ENCODE measurements at regions not wholly inside any gene's neighbourhood (a gene's known extent, or its start where the extent isn't known, plus 50 kb on each side); places are given as distances from the start of the nearest gene placed in this dataset.

GRCh38 chr11:120004723-120005122 lies 133.2 kb downstream of the TRIM29 start:
- ATAC-seq (no peak), DNase-seq (ENCODE audit: low spot score) (no peak), FAIRE-seq (no peak)
- Histone ChIP-seq H3K4me2 (ENCODE audit: low read depth, low read length) (no peak overlapping the region), H2AFZ (ENCODE audit: low read length) (no peak overlapping the region), H3K4me3 (replicated peaks in 1 of 3; ENCODE audit: insufficient read depth in 1 of 3, low read depth in 2 of 3, low read length in 3 of 3) (no peak overlapping the region), H3K27ac (ENCODE audit: extremely low read length, insufficient read depth, low read length) (no peak overlapping the region), H3K4me1 (ENCODE audit: insufficient read depth, low read length) (no peaks in the 10 kb centered on the region), H4K20me1 (ENCODE audit: insufficient read depth, low read length) (no peaks in the 10 kb centered on the region), H3K36me3 (replicated peaks in 1 of 2; ENCODE audit: control insufficient read depth in 1 of 2, insufficient read depth in 2 of 2, low read length in 2 of 2) (no peaks in the 10 kb centered on the region), H3K79me2 (ENCODE audit: insufficient read depth, low read length) (no peaks in the 10 kb centered on the region), H3K27me3 (ENCODE audit: control insufficient read depth in 1 of 2, insufficient read depth in 2 of 2, low read length in 2 of 2) (peaks cover 2 to 10% of the 10 kb centered on the region in 2 experiments; a peak in 3 of 5 replicates), H3K9me3 (ENCODE audit: low read length) (no peaks in the 10 kb centered on the region), H3K9ac (ENCODE audit: insufficient read depth, low read depth, low read length) (no peak overlapping the region)
- 46% methylated on average over 4 of the region's 4 CpGs for WGBS (ENCODE audit: low lambda C conversion rate)
- ChIA-PET CTCF (ENCODE audit: low intra/inter-chr PET ratio, low total read pairs) (no interaction called here), POLR2A (no interaction called here)
- in situ Hi-C loops (cut with HindIII; ENCODE audit: extremely low pct_ligation_motif_present, low pct_unique_long_range_greater_than_20kb) (no loop called here), intact Hi-C loops (cut with micrococcal nuclease; ENCODE audit: unreplicated experiment) (no loop called here)
- no TSS peak for BruUV-seq (replicated peaks)
- no peak for TF ChIP-seq POGZ (CRISPR knock-in tag; IDR thresholded peaks at IDR 0.05)

- H3K4me2 ChIP-seq (ENCODE audit: low read depth, low read length) = no peak overlapping the region
- H3K9me3 ChIP-seq (ENCODE audit: low read length) = no peaks in the 10 kb centered on the region
- WGBS (ENCODE audit: low lambda C conversion rate) = 13% methylated on average over 12 of the region's 14 CpGs
- H3K4me3 ChIP-seq (replicated peaks in 1 of 3; ENCODE audit: insufficient read depth in 1 of 3, low read depth in 2 of 3, low read length in 3 of 3) = no peak overlapping the region
- H3K27ac ChIP-seq (ENCODE audit: extremely low read length, insufficient read depth, low read length) = no peak overlapping the region
- no peak for TF ChIP-seq ZNF780A (CRISPR knock-in tag; IDR thresholded peaks at IDR 0.05)
- TF ChIP-seq MAFG (CRISPR knock-in tag; IDR thresholded peaks at IDR 0.05) = no peak
- TF ChIP-seq BATF2 (CRISPR knock-in tag; IDR thresholded peaks at IDR 0.05) = no peak
- TF ChIP-seq ARNT (IDR thresholded peaks at IDR 0.05) = no peak
- TF ChIP-seq TCF7L2 (IDR thresholded peaks at IDR 0.05; ENCODE audit: low read depth, low read length) = no peak
- TF ChIP-seq HOXA9 (CRISPR knock-in tag; IDR thresholded peaks at IDR 0.05; ENCODE audit: borderline replicate concordance) = no peak
- no peak for TF ChIP-seq FOXO4 (CRISPR knock-in tag; conservative IDR thresholded peaks at IDR 0.05)
- TF ChIP-seq ZNF839 (CRISPR knock-in tag; IDR thresholded peaks at IDR 0.05; ENCODE audit: borderline replicate concordance) = no peak
- no peak for TF ChIP-seq CSRNP2 (CRISPR knock-in tag; conservative IDR thresholded peaks at IDR 0.05; ENCODE audit: low read depth)
- TF ChIP-seq IRF1 (CRISPR knock-in tag; IDR thresholded peaks at IDR 0.05; ENCODE audit: low read depth) = no peak
- no peak for TF ChIP-seq ZNF597 (CRISPR knock-in tag; IDR thresholded peaks at IDR 0.05)
- no peaks in the 10 kb centered on the region for H3K79me2 ChIP-seq (ENCODE audit: insufficient read depth, low read length)
- DNase-seq (ENCODE audit: low spot score) (no peak), ATAC-seq (no peak), FAIRE-seq (no peak)
- H4K20me1 ChIP-seq (ENCODE audit: insufficient read depth, low read length) = no peaks in the 10 kb centered on the region
- no peaks in the 10 kb centered on the region for H3K36me3 ChIP-seq (replicated peaks in 1 of 2; ENCODE audit: control insufficient read depth in 1 of 2, insufficient read depth in 2 of 2, low read length in 2 of 2)
- H3K9ac ChIP-seq (ENCODE audit: insufficient read depth, low read depth, low read length) = no peak overlapping the region
- intact Hi-C loops (cut with micrococcal nuclease; ENCODE audit: unreplicated experiment) (no loop called here), in situ Hi-C loops (cut with HindIII; ENCODE audit: extremely low pct_ligation_motif_present, low pct_unique_long_range_greater_than_20kb) (no loop called here)
- H3K4me1 ChIP-seq (ENCODE audit: insufficient read depth, low read length) = no peaks in the 10 kb centered on the region
- BruUV-seq (replicated peaks) = no TSS peak
- no peak overlapping the region for H2AFZ ChIP-seq (ENCODE audit: low read length)
- H3K27me3 ChIP-seq (ENCODE audit: control insufficient read depth in 1 of 2, insufficient read depth in 2 of 2, low read length in 2 of 2) = peaks cover 1 to 3% of the 10 kb centered on the region in 2 experiments; a peak in 2 of 5 replicates
- ChIA-PET POLR2A (no interaction called here), CTCF (ENCODE audit: low intra/inter-chr PET ratio, low total read pairs) (no interaction called here)
Measured at GRCh38 chr11:120001178-120002090, 136.5 kb downstream of the TRIM29 start.

Measured in HepG2 (cell line).